ENCODE measurements at regions not wholly inside any gene's neighbourhood (a gene's known extent, or its start where the extent isn't known, plus 50 kb on each side); places are given as distances from the start of the nearest gene placed in this dataset.

DNA sequence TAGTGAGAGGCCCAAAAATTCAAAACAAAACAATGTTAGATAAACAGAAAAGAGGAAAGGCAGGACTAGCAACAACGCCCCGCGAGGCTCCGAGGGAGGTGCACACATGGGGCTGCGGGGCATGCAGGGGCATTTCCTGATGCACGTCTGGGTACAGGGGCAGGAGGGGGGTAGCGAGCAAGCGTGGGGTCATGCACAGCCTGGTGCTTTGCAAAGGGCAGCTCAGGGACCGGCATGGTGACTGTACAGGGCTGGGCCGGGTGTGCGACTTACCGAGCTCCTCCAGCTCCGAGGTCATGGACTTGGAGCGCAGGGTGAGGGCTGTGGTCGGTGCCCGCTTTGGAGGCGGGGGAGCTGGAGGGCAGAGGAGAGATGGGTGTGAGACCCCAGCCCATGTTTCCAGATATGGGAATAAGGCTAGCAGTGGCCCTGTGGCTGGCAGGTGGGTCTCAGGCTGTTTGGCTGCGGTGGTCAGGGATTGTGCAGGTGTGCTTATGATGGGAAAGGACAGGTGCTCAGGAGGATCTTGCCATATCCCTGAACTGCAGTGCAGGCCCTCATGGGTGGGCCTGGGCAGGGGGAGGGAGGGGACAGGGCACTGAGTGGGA is 103.7 kb downstream of the CTTN start:
- Histone ChIP-seq H3K36me3 (ENCODE audit: control insufficient read depth in 2 of 2, insufficient read depth in 2 of 2, low read length in 2 of 2) (no peaks in the 10 kb centered on the region), H3K27me3 (ENCODE audit: control insufficient read depth in 1 of 2, insufficient read depth in 2 of 2, low read length in 2 of 2) (no peaks in the 10 kb centered on the region), H3K4me3 (ENCODE audit: low read length in 2 of 2) (no peak overlapping the region), H3K27ac (ENCODE audit: low read length) (no peak overlapping the region), H3K4me1 (ENCODE audit: control insufficient read depth, insufficient read depth, low read length) (no peaks in the 10 kb centered on the region), H3K9me3 (ENCODE audit: control insufficient read depth in 2 of 2, low read length in 2 of 2) (no peaks in the 10 kb centered on the region), H3K9ac (ENCODE audit: low read length in 2 of 2) (no peak overlapping the region)

DNA sequence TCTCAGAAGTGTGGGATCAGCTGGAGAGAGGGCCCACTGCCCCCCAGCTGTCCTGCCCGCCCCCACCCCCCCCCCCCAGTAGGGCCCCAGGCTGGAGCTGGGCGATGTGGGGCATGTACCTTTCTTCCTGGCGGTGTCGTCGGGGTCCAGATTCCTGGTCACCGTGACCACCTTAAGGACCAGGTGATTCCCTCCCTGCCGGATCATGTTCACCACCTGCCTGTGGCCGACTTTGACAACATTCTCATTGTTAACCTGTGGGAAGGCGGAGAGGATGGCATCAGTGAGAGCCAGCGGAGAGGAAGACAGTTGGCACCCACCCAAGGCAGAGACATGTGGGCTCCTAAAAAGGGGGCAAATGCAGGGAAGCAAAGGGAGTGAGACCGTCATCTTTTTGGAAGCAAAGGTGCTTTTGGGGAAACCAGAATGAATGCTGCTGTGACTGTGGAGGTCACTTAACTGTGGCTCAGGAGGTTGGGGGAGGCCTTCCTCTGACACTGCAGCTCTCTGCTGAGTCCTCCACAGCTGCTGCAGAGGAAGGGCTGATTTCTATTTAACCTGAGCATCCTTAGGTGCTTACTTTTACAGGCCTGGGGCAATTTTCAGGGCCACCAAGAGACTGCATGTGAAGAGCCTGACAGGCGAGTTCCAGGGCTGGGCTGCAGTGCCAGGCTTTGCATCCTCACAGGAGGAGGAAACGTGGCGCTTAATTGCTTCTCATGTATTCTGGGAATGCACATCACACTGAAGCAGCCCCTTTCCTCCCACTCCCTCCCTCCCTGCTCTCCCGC is 104.5 kb downstream of the CTTN start:
- Histone ChIP-seq H3K27me3 (ENCODE audit: control insufficient read depth in 1 of 2, insufficient read depth in 2 of 2, low read length in 2 of 2) (no peaks in the 10 kb centered on the region), H3K4me1 (ENCODE audit: control insufficient read depth, insufficient read depth, low read length) (no peaks in the 10 kb centered on the region), H3K27ac (ENCODE audit: low read length) (no peak overlapping the region), H3K9me3 (ENCODE audit: control insufficient read depth in 2 of 2, low read length in 2 of 2) (no peaks in the 10 kb centered on the region), H3K9ac (ENCODE audit: low read length in 2 of 2) (no peak overlapping the region), H3K4me3 (ENCODE audit: low read length in 2 of 2) (no peak overlapping the region), H3K36me3 (ENCODE audit: control insufficient read depth in 2 of 2, insufficient read depth in 2 of 2, low read length in 2 of 2) (no peaks in the 10 kb centered on the region)

DNA sequence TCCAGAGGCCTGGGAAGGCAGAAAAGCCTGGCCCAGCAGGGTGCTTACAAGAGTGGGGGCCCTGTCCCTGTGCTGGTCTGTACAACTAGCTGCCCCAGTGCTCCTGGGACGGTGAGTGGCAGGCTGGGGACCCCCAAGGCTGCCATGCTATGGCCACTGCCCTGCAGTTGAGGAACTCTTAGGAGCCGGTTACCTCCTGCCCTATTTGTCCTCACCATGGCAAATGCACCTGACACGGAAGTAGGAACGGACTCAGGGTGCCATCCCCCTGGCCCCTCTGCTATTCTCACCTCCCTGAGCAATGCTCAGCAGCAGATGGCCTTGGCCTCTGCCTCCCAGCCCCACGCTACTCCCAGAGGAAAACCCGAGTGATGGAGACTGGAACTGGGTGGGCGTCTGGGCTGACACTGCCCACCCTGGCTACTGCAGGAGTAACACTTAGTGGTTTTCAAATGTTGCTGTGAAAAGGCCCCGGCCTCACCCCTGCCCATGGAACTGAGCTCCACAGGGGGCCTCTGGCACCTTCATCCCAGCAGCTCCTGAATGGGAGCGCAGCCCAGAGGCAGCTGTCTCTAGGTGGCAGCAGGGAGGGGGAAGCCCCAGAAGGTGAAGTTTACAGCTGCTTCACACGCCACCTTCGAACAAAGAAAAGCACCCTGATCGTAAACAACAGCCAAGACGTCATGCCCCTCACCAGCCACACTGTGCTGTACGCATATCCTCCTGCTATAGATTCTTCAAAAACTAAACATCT is 105.3 kb downstream of the CTTN start:
- no peak overlapping the region for H3K4me3 ChIP-seq (ENCODE audit: low read length in 2 of 2)
- no peaks in the 10 kb centered on the region for H3K36me3 ChIP-seq (ENCODE audit: control insufficient read depth in 2 of 2, insufficient read depth in 2 of 2, low read length in 2 of 2)
- H3K9ac ChIP-seq (ENCODE audit: low read length in 2 of 2): no peak overlapping the region
- H3K4me1 ChIP-seq (ENCODE audit: control insufficient read depth, insufficient read depth, low read length): no peaks in the 10 kb centered on the region
- H3K9me3 ChIP-seq (ENCODE audit: control insufficient read depth in 2 of 2, low read length in 2 of 2): no peaks in the 10 kb centered on the region
- no peaks in the 10 kb centered on the region for H3K27me3 ChIP-seq (ENCODE audit: control insufficient read depth in 1 of 2, insufficient read depth in 2 of 2, low read length in 2 of 2)
- H3K27ac ChIP-seq (ENCODE audit: low read length): no peak overlapping the region

DNA sequence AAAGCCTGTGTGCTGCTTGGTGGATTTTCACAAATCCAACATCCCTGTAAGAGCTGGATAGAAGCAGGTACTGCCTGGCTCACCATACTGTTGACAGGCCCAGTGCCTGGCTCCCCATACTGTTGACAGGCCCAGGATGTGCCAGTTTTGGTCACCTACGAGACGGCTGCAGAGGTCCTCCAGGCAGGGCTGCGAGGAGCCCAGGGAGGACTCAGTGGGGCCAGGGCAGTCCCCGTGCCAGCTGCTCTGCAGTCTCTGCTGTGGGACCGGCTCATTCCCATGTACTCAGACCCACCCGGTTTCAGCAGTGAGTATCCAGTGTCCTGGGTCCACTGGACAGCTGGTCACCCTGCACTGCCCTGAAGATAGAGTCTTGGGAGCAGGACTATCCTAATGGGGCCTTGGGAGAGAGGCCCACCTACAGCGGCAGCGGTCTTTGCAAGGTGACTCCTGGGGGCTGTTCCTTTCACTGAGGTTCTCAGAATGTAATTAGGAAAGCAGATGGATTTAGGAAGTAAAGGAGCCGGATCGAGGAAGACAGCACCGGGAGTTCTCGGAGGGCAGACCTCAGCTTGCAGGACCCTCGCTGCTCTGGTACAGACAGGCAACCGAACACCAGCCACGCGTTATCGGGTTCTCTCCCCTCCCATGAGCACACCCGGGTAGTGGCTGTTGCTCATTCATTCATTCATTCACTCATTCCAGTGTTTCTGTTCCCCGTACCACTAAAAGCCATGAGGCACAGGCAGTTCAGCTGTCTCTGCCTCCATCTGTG is 106.1 kb downstream of the CTTN start:
- Histone ChIP-seq H3K27me3 (ENCODE audit: control insufficient read depth in 1 of 2, insufficient read depth in 2 of 2, low read length in 2 of 2) (no peaks in the 10 kb centered on the region), H3K4me1 (ENCODE audit: control insufficient read depth, insufficient read depth, low read length) (no peaks in the 10 kb centered on the region), H3K9me3 (ENCODE audit: control insufficient read depth in 2 of 2, low read length in 2 of 2) (no peaks in the 10 kb centered on the region), H3K9ac (ENCODE audit: low read length in 2 of 2) (no peak overlapping the region), H3K4me3 (ENCODE audit: low read length in 2 of 2) (no peak overlapping the region), H3K27ac (ENCODE audit: low read length) (no peak overlapping the region), H3K36me3 (ENCODE audit: control insufficient read depth in 2 of 2, insufficient read depth in 2 of 2, low read length in 2 of 2) (no peaks in the 10 kb centered on the region)

- Histone ChIP-seq H3K4me1 (ENCODE audit: control insufficient read depth, insufficient read depth, low read length) (no peaks in the 10 kb centered on the region), H3K9me3 (ENCODE audit: control insufficient read depth in 2 of 2, low read length in 2 of 2) (no peaks in the 10 kb centered on the region), H3K9ac (ENCODE audit: low read length in 2 of 2) (no peak overlapping the region), H3K27ac (ENCODE audit: low read length) (no peak overlapping the region), H3K36me3 (ENCODE audit: control insufficient read depth in 2 of 2, insufficient read depth in 2 of 2, low read length in 2 of 2) (no peaks in the 10 kb centered on the region), H3K27me3 (ENCODE audit: control insufficient read depth in 1 of 2, insufficient read depth in 2 of 2, low read length in 2 of 2) (no peaks in the 10 kb centered on the region), H3K4me3 (ENCODE audit: low read length in 2 of 2) (no peak overlapping the region)
Observed at GRCh38 chr11:70505331-70505731, 107.0 kb downstream of the CTTN start.

- H3K27ac ChIP-seq (ENCODE audit: low read length): no peak overlapping the region
- H3K9ac ChIP-seq (ENCODE audit: low read length in 2 of 2): no peak overlapping the region
- no peaks in the 10 kb centered on the region for H3K27me3 ChIP-seq (ENCODE audit: control insufficient read depth in 1 of 2, insufficient read depth in 2 of 2, low read length in 2 of 2)
- no peaks in the 10 kb centered on the region for H3K9me3 ChIP-seq (ENCODE audit: control insufficient read depth in 2 of 2, low read length in 2 of 2)
- H3K4me3 ChIP-seq (ENCODE audit: low read length in 2 of 2): no peak overlapping the region
- H3K4me1 ChIP-seq (ENCODE audit: control insufficient read depth, insufficient read depth, low read length): no peaks in the 10 kb centered on the region
- H3K36me3 ChIP-seq (ENCODE audit: control insufficient read depth in 2 of 2, insufficient read depth in 2 of 2, low read length in 2 of 2): no peaks in the 10 kb centered on the region
Observed at GRCh38 chr11:70505761-70506657, 107.7 kb downstream of the CTTN start.

DNA sequence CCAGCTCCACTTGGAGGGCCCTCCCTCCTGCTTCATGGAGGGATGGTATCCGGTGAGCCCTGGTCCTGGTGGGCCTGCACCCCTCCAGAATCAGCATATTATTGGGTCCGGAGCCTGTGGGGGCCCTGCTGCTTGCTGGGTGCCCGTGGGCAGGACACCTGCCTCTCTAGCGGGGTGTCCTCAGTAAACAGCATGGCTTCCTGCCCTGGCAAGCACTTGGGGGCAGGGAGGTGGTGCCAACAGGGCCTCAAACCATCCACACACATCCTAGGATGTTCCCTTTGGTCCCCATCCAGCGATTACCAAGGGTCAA is 108.3 kb downstream of the CTTN start:
- Histone ChIP-seq H3K9ac (ENCODE audit: low read length in 2 of 2) (no peak overlapping the region), H3K27ac (ENCODE audit: low read length) (no peak overlapping the region), H3K9me3 (ENCODE audit: control insufficient read depth in 2 of 2, low read length in 2 of 2) (no peaks in the 10 kb centered on the region), H3K27me3 (ENCODE audit: control insufficient read depth in 1 of 2, insufficient read depth in 2 of 2, low read length in 2 of 2) (no peaks in the 10 kb centered on the region), H3K4me1 (ENCODE audit: control insufficient read depth, insufficient read depth, low read length) (no peaks in the 10 kb centered on the region), H3K4me3 (ENCODE audit: low read length in 2 of 2) (no peak overlapping the region), H3K36me3 (ENCODE audit: control insufficient read depth in 2 of 2, insufficient read depth in 2 of 2, low read length in 2 of 2) (no peaks in the 10 kb centered on the region)

DNA sequence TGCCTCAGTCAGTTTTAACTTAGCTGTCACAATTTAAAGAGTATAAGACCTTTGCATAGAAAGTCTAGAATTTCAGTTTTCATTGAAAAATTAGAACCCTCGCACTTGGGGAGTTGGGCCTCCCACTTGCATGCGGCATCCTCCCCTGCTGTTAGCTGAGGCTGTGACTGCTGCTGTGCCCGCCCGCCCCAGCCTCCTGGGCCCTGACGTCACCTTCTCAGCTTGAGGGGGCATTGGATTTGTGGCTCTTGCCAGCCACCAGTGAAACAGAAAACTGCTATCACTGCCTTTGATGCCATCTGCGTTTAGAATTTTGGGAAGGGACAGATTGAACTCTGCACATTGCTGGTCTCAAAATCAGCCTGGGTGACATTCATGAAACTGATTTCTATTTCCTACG is 108.7 kb downstream of the CTTN start:
- Histone ChIP-seq H3K27me3 (ENCODE audit: control insufficient read depth in 1 of 2, insufficient read depth in 2 of 2, low read length in 2 of 2) (no peaks in the 10 kb centered on the region), H3K9ac (ENCODE audit: low read length in 2 of 2) (no peak overlapping the region), H3K4me3 (ENCODE audit: low read length in 2 of 2) (no peak overlapping the region), H3K27ac (ENCODE audit: low read length) (no peak overlapping the region), H3K9me3 (ENCODE audit: control insufficient read depth in 2 of 2, low read length in 2 of 2) (peaks cover 0 to 2% of the 10 kb centered on the region in 2 donors), H3K4me1 (ENCODE audit: control insufficient read depth, insufficient read depth, low read length) (no peaks in the 10 kb centered on the region), H3K36me3 (ENCODE audit: control insufficient read depth in 2 of 2, insufficient read depth in 2 of 2, low read length in 2 of 2) (no peaks in the 10 kb centered on the region)

GRCh38 chr11:70507466-70508230 is 109.3 kb downstream of the CTTN start:
- H3K36me3 ChIP-seq (ENCODE audit: control insufficient read depth in 2 of 2, insufficient read depth in 2 of 2, low read length in 2 of 2): no peaks in the 10 kb centered on the region
- H3K27ac ChIP-seq (ENCODE audit: low read length): no peak overlapping the region
- H3K9ac ChIP-seq (ENCODE audit: low read length in 2 of 2): no peak overlapping the region
- no peaks in the 10 kb centered on the region for H3K4me1 ChIP-seq (ENCODE audit: control insufficient read depth, insufficient read depth, low read length)
- H3K9me3 ChIP-seq (ENCODE audit: control insufficient read depth in 2 of 2, low read length in 2 of 2): peaks cover 0 to 7% of the 10 kb centered on the region in 2 donors
- no peaks in the 10 kb centered on the region for H3K27me3 ChIP-seq (ENCODE audit: control insufficient read depth in 1 of 2, insufficient read depth in 2 of 2, low read length in 2 of 2)
- no peak overlapping the region for H3K4me3 ChIP-seq (ENCODE audit: low read length in 2 of 2)
